ENCODE measurements at regions not wholly inside any gene's neighbourhood (a gene's known extent, or its start where the extent isn't known, plus 50 kb on each side); places are given as distances from the start of the nearest gene placed in this dataset.

GRCh38 chr9:108217431-108218349, 638.1 kb downstream of the ACTL7B start:
- Histone ChIP-seq H3K9me2 (replicated peaks; ENCODE audit: insufficient read depth) (no peaks in the 10 kb centered on the region), H3K9me3 (ENCODE audit: low read depth) (no peaks in the 10 kb centered on the region), H3K4me1 (ENCODE audit: insufficient read depth) (no peaks in the 10 kb centered on the region), H3K36me3 (replicated peaks; ENCODE audit: insufficient read depth, low read depth) (no peaks in the 10 kb centered on the region), H3K4me2 (no peak overlapping the region), H4K20me1 (ENCODE audit: insufficient read depth, poor library complexity, severe bottlenecking) (no peaks in the 10 kb centered on the region), H3K27ac (no peak overlapping the region), H2AFZ (no peak overlapping the region), H3K79me2 (no peaks in the 10 kb centered on the region), H3K4me3 (no peak overlapping the region), H3K27me3 (no peaks in the 10 kb centered on the region)
- TF ChIP-seq EZH2phosphoT487 (IDR thresholded peaks at IDR 0.05; ENCODE audit: low read depth, severe bottlenecking, unreplicated experiment) (no peak), EZH2 (IDR thresholded peaks at IDR 0.05; ENCODE audit: borderline replicate concordance) (no peak), CTCF (IDR thresholded peaks at IDR 0.05; ENCODE audit: poor library complexity) (no peak)
- DNase-seq (ENCODE audit: low spot score) = no peak
- WGBS (ENCODE audit: low lambda C conversion rate, missing lambda C conversion rate) = 86% methylated on average over 12 of the region's 12 CpGs

GRCh38 chr9:108213511-108213910, 642.3 kb downstream of the ACTL7B start:
- H3K27me3 ChIP-seq = no peaks in the 10 kb centered on the region
- TF ChIP-seq CTCF (IDR thresholded peaks at IDR 0.05; ENCODE audit: poor library complexity) = no peak
- TF ChIP-seq EZH2phosphoT487 (IDR thresholded peaks at IDR 0.05; ENCODE audit: low read depth, severe bottlenecking, unreplicated experiment) = no peak
- no peak for TF ChIP-seq EZH2 (IDR thresholded peaks at IDR 0.05; ENCODE audit: borderline replicate concordance)
- no peak overlapping the region for H3K27ac ChIP-seq

GRCh38 chr9:108212184-108212583, 643.6 kb downstream of the ACTL7B start:
- Histone ChIP-seq H3K4me1 (ENCODE audit: insufficient read depth) (peaks cover 5% of the 10 kb centered on the region), H4K20me1 (ENCODE audit: insufficient read depth, poor library complexity, severe bottlenecking) (no peaks in the 10 kb centered on the region), H3K79me2 (no peaks in the 10 kb centered on the region), H3K4me3 (no peak overlapping the region), H3K27me3 (no peaks in the 10 kb centered on the region), H2AFZ (no peak overlapping the region), H3K36me3 (replicated peaks; ENCODE audit: insufficient read depth, low read depth) (no peaks in the 10 kb centered on the region), H3K27ac (no peak overlapping the region), H3K9me3 (ENCODE audit: low read depth) (no peaks in the 10 kb centered on the region), H3K9me2 (replicated peaks; ENCODE audit: insufficient read depth) (no peaks in the 10 kb centered on the region), H3K4me2 (no peak overlapping the region)
- WGBS (ENCODE audit: low lambda C conversion rate, missing lambda C conversion rate) = 92% methylated on average over 4 of the region's 4 CpGs
- no peak for TF ChIP-seq EZH2 (IDR thresholded peaks at IDR 0.05; ENCODE audit: borderline replicate concordance)
- no peak for TF ChIP-seq CTCF (IDR thresholded peaks at IDR 0.05; ENCODE audit: poor library complexity)
- no peak for TF ChIP-seq EZH2phosphoT487 (IDR thresholded peaks at IDR 0.05; ENCODE audit: low read depth, severe bottlenecking, unreplicated experiment)
- no peak for DNase-seq (ENCODE audit: low spot score)

More at GRCh38 chr9:108213511-108213910, 642.3 kb downstream of the ACTL7B start:
- H3K4me1 ChIP-seq (ENCODE audit: insufficient read depth) = peaks cover 5% of the 10 kb centered on the region
- H3K4me3 ChIP-seq = no peak overlapping the region
- H4K20me1 ChIP-seq (ENCODE audit: insufficient read depth, poor library complexity, severe bottlenecking) = no peaks in the 10 kb centered on the region
- no peaks in the 10 kb centered on the region for H3K79me2 ChIP-seq
- H3K9me3 ChIP-seq (ENCODE audit: low read depth) = no peaks in the 10 kb centered on the region
- H2AFZ ChIP-seq = no peak overlapping the region
- no peaks in the 10 kb centered on the region for H3K36me3 ChIP-seq (replicated peaks; ENCODE audit: insufficient read depth, low read depth)
- H3K4me2 ChIP-seq = no peak overlapping the region
- H3K9me2 ChIP-seq (replicated peaks; ENCODE audit: insufficient read depth) = no peaks in the 10 kb centered on the region
- WGBS (ENCODE audit: low lambda C conversion rate, missing lambda C conversion rate) = 81% methylated on average over 2 of the region's 2 CpGs
- no peak for DNase-seq (ENCODE audit: low spot score)
